GM19328 (cell line): ENCODE measurements at regions not wholly inside any gene's neighbourhood (a gene's known extent, or its start where the extent isn't known, plus 50 kb on each side); places are given as distances from the start of the nearest gene placed in this dataset.
"Not testable (repeated sequence)": the region's sequence is repeated elsewhere in the genome, so short reads cannot be mapped to it uniquely, and the experiment has no call there.

ENCODE experiments used
- ATAC-seq: cut with Tn5 transposase; IDR thresholded peaks from one replicate; pipeline ENCODE4 v1.9.1; 2021; ENCODE audit warnings: mild to moderate bottlenecking, moderate library complexity; ENCODE audit not compliant: unreplicated experiment

- ATAC-seq = no peak
Measured at GRCh38 chr14:30214461-30215090, 286.9 kb upstream of the PRKD1 start.

GRCh38 chr14:30218907-30219306, 291.3 kb upstream of the PRKD1 start:
- ATAC-seq = no peak

GRCh38 chr14:30221546-30221945, 293.9 kb upstream of the PRKD1 start:
- ATAC-seq = no peak

GRCh38 chr14:30223385-30223785, 295.7 kb upstream of the PRKD1 start:
- ATAC-seq = no peak

- ATAC-seq = no peak
Measured at GRCh38 chr14:30223966-30224365, 296.3 kb upstream of the PRKD1 start.

GRCh38 chr14:30225176-30225575, 297.5 kb upstream of the PRKD1 start:
- no peak for ATAC-seq

- no peak for ATAC-seq
Measured at GRCh38 chr14:30227436-30227835, 299.8 kb upstream of the PRKD1 start.

- ATAC-seq = no peak
Measured at GRCh38 chr14:30227876-30228275, 300.2 kb upstream of the PRKD1 start.

- ATAC-seq = no peak
Measured at GRCh38 chr14:30230719-30231118, 303.1 kb upstream of the PRKD1 start.

GRCh38 chr14:30234966-30235365, 307.3 kb upstream of the PRKD1 start:
- no peak for ATAC-seq

GRCh38 chr14:30235485-30235884, 307.8 kb upstream of the PRKD1 start:
- ATAC-seq = no peak

- ATAC-seq = no peak
Measured at GRCh38 chr14:30238936-30239335, 311.3 kb upstream of the PRKD1 start.

- no peak for ATAC-seq
Measured at GRCh38 chr14:30240018-30240417, 312.4 kb upstream of the PRKD1 start.

GRCh38 chr14:30240685-30241084, 313.0 kb upstream of the PRKD1 start:
- no peak for ATAC-seq

- no peak for ATAC-seq
Measured at GRCh38 chr14:30242744-30243143, 315.1 kb upstream of the PRKD1 start.

GRCh38 chr14:30243207-30243606, 315.6 kb upstream of the PRKD1 start:
- ATAC-seq = no peak

GRCh38 chr14:30243805-30244204, 315.2 kb upstream of the G2E3 start:
- ATAC-seq = no peak

- ATAC-seq = not testable (repeated sequence)
Measured at GRCh38 chr14:30244348-30244747, 314.6 kb upstream of the G2E3 start.

- ATAC-seq = no peak
Measured at GRCh38 chr14:30251017-30251416, 307.9 kb upstream of the G2E3 start.

- no peak for ATAC-seq
Measured at GRCh38 chr14:30251557-30252100, 307.3 kb upstream of the G2E3 start.

- ATAC-seq = no peak
Measured at GRCh38 chr14:30252151-30252550, 306.8 kb upstream of the G2E3 start.

GRCh38 chr14:30252783-30253674, 305.9 kb upstream of the G2E3 start:
- no peak for ATAC-seq
